Smooth muscle cell (in vitro differentiated cells): ENCODE measurements at regions not wholly inside any gene's neighbourhood (a gene's known extent, or its start where the extent isn't known, plus 50 kb on each side); places are given as distances from the start of the nearest gene placed in this dataset.

Source experiments
- DNase-seq: peaks from one replicate; lab custom pipeline; 2025; ENCODE audit not compliant: unreplicated experiment; lab: John Stamatoyannopoulos, UW
- H2AFZ ChIP-seq: fragments of 200-600 bp; sonication (generic); 2 replicates; pipeline ENCODE4 v1.6.0; 2016; ENCODE audit warnings: antibody characterized with exemption, low read depth, mild to moderate bottlenecking
- H3F3A ChIP-seq: fragments of 200-600 bp; sonication (generic); 2 replicates; pipeline ENCODE4 v1.6.0; 2017; ENCODE audit warnings: antibody characterized with exemption, low read depth
- H3K27ac ChIP-seq: fragments of 200-600 bp; sonication (generic); 2 replicates; pipeline ENCODE4 v1.5.1; 2016; ENCODE audit warnings: low read depth, mild to moderate bottlenecking
- H3K27me3 ChIP-seq: fragments of 200-600 bp; sonication (generic); 2 replicates; pipeline ENCODE4 v1.6.1; 2016; ENCODE audit warnings: low read depth, mild to moderate bottlenecking
- H3K36me3 ChIP-seq: fragments of 200-600 bp; sonication (generic); 2 replicates; pipeline ENCODE4 v1.5.1; 2016; ENCODE audit warnings: low read depth
- H3K4me1 ChIP-seq: fragments of 200-600 bp; sonication (generic); 2 replicates; pipeline ENCODE4 v1.5.1; 2016; ENCODE audit warnings: low read depth
- H3K4me2 ChIP-seq: fragments of 200-600 bp; sonication (generic); 2 replicates; pipeline ENCODE4 v1.6.0; 2016; ENCODE audit warnings: mild to moderate bottlenecking
- H3K4me3 ChIP-seq: fragments of 200-600 bp; sonication (generic); 2 replicates; pipeline ENCODE4 v1.5.1; 2016; ENCODE audit warnings: mild to moderate bottlenecking
- H3K79me2 ChIP-seq: fragments of 200-600 bp; sonication (generic); 2 replicates; pipeline ENCODE4 v1.6.0; 2016; ENCODE audit warnings: low read depth, mild to moderate bottlenecking
- H3K9ac ChIP-seq: fragments of 200-600 bp; sonication (generic); 2 replicates; pipeline ENCODE4 v1.6.0; 2016; ENCODE audit warnings: low read depth
- H3K9me3 ChIP-seq: fragments of 200-600 bp; sonication (generic); replicated peaks from 2 replicates; pipeline ENCODE4 v1.5.1; 2016; ENCODE audit warnings: low read depth
- H4K20me1 ChIP-seq: fragments of 200-600 bp; sonication (generic); 2 replicates; pipeline ENCODE4 v1.6.0; 2016; ENCODE audit warnings: low read depth
- WGBS: methylation state at CpG from one replicate; pipeline ENCODE4 v1.1.7; 2016; ENCODE audit warnings: low lambda C conversion rate; 5-methylcytosine and 5-hydroxymethylcytosine counted together
- TF ChIP-seq, protein P1 (sequence below): fragments of 200-600 bp; sonication (generic); IDR thresholded peaks from 2 replicates; pipeline ENCODE4 v1.5.1; 2017; ENCODE audit warnings: borderline replicate concordance, mild to moderate bottlenecking, antibody characterized with exemption; ENCODE audit not compliant: insufficient read depth, poor library complexity, severe bottlenecking

DNA sequence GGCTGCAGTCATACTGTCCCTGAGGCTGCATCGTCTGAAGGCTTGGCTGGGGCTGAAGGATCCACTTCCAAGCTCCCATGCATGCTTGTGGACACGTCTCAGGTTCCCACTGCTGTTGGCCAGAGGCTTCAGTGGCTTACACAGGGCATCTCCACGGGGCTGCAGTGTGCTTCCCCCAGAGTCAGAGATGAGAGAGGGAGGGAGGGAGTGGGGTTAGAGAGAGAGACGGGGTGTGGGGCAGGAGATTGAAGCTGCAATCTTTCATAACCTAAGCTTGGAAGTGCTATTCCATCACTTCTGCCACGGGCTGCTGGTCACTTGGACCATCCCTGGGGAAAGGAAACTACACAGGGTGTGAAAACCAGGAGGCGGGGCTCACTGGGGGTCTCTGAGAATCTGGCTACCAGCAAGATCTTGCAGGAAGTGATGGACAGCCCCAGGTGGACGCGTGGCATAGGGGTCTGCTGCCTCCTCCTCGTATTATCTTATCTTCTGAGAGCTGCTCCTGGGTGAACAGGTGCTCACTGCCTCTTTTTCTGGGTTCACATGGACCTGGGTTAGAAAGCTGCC, 63.0 kb upstream of the MYEOV start:
- no peaks in the 10 kb centered on the region for H3K36me3 ChIP-seq
- no peak for DNase-seq
- no peak overlapping the region for H3K27ac ChIP-seq
- H3K4me3 ChIP-seq, result no peak overlapping the region
- no peak overlapping the region for H2AFZ ChIP-seq
- TF ChIP-seq, protein P1, sequence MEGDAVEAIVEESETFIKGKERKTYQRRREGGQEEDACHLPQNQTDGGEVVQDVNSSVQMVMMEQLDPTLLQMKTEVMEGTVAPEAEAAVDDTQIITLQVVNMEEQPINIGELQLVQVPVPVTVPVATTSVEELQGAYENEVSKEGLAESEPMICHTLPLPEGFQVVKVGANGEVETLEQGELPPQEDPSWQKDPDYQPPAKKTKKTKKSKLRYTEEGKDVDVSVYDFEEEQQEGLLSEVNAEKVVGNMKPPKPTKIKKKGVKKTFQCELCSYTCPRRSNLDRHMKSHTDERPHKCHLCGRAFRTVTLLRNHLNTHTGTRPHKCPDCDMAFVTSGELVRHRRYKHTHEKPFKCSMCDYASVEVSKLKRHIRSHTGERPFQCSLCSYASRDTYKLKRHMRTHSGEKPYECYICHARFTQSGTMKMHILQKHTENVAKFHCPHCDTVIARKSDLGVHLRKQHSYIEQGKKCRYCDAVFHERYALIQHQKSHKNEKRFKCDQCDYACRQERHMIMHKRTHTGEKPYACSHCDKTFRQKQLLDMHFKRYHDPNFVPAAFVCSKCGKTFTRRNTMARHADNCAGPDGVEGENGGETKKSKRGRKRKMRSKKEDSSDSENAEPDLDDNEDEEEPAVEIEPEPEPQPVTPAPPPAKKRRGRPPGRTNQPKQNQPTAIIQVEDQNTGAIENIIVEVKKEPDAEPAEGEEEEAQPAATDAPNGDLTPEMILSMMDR, result no peak
- WGBS, result 84% methylated on average over 9 of the region's 9 CpGs
- no peaks in the 10 kb centered on the region for H3K79me2 ChIP-seq
- no peaks in the 10 kb centered on the region for H3F3A ChIP-seq
- H3K4me2 ChIP-seq, result no peak overlapping the region
- H3K9ac ChIP-seq, result no peak overlapping the region
- no peaks in the 10 kb centered on the region for H3K4me1 ChIP-seq
- peaks cover 9% of the 10 kb centered on the region for H3K27me3 ChIP-seq
- H3K9me3 ChIP-seq, result no peaks in the 10 kb centered on the region
- no peaks in the 10 kb centered on the region for H4K20me1 ChIP-seq

DNA sequence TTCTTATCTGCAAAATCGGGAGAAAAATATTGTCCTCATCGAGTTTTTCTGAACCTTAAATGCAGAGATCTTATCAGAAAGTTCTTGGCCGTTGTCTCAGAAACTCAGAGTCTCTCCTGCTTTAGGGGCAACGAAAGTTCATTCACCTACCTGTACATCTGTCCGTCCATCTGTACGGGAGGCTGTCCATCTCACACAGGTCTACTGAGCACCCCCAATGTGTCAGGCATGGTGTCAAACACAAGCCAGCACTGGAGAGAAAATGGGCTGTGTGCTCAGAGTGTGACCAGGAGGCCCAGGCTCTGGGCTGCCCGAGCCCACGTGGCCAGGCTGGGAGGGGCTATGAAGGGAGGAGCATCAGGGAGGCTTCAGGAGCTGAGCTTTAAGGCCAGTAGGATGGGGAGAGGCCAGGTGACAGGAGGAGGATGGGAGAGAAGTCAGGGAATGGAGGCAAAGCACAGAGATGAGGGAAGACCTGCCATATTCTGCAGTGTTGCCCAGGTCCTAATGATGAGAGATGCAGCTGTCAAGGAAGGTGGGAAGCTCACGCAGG, 62.4 kb upstream of the MYEOV start:
- H3K9me3 ChIP-seq, result no peaks in the 10 kb centered on the region
- no peaks in the 10 kb centered on the region for H3K36me3 ChIP-seq
- H3K4me3 ChIP-seq, result no peak overlapping the region
- TF ChIP-seq, protein P1, result no peak
- no peak overlapping the region for H3K27ac ChIP-seq
- H4K20me1 ChIP-seq, result no peaks in the 10 kb centered on the region
- no peak overlapping the region for H2AFZ ChIP-seq
- H3K4me1 ChIP-seq, result no peaks in the 10 kb centered on the region
- WGBS, result 83% methylated on average over 9 of the region's 9 CpGs
- peaks cover 10% of the 10 kb centered on the region for H3K27me3 ChIP-seq
- no peak overlapping the region for H3K4me2 ChIP-seq
- no peak for DNase-seq
- H3F3A ChIP-seq, result no peaks in the 10 kb centered on the region
- no peak overlapping the region for H3K9ac ChIP-seq
- no peaks in the 10 kb centered on the region for H3K79me2 ChIP-seq

DNA sequence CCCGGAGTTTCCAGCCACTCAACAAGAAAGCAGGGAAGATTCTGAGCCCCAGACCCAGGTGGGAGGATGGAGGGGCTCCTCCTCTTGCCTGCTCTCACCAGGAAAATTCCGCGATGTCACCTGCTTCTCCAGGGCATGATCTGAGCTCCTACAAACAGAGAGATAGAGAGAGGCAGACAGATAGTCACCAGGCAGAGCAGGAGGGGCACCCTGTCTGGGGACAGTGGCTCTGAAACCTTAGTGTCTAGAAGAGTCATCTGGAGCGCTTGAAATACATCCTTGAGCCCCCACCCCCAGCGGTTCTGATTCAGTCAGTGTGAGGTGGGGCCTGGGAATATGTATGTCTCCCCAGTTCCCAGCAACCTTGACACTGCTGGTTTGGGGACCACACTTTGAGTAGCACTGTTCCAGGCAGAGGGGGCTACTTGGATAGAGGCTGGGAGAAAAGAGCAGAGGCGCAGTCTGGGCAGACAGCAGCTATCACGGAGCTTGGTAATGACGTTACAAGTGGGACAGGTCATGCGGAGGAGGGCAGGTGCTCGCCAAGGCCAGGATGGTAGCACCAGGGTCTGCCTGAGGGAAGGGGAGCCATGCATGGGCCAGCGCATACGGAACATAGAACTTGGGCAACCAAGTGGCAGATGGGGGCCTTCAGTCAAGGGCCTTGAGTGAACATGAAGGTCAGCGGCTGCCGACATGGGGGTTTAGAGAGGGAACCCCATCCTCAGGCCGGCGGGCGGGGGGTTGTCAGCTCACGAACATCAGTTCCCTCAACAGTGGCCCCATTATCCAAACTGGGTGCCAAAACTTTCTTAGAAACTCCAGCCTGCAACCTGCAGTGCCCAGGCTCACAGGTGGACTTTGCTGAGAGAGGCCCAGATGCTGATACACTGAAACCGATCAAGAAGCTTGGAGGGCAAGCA, 60.9 kb upstream of the MYEOV start:
- Histone ChIP-seq H3F3A (no peaks in the 10 kb centered on the region), H3K9ac (no peak overlapping the region), H4K20me1 (no peaks in the 10 kb centered on the region), H3K4me2 (no peak overlapping the region), H2AFZ (no peak overlapping the region), H3K36me3 (no peaks in the 10 kb centered on the region), H3K79me2 (no peaks in the 10 kb centered on the region), H3K4me1 (no peaks in the 10 kb centered on the region), H3K9me3 (no peaks in the 10 kb centered on the region), H3K27me3 (peaks cover 13% of the 10 kb centered on the region), H3K4me3 (no peak overlapping the region), H3K27ac (no peak overlapping the region)
- 94% methylated on average over 19 of the region's 19 CpGs for WGBS
- DNase-seq, result no peak
- TF ChIP-seq, protein P1, result no peak
